ENCODE measurements at regions not wholly inside any gene's neighbourhood (a gene's known extent, or its start where the extent isn't known, plus 50 kb on each side); places are given as distances from the start of the nearest gene placed in this dataset.
A peak's percentile ranks its signal among the peaks of the same experiment; 100 is the strongest.

GRCh38 chrX:145393702-145394235, 146.5 kb downstream of the SPANXN1 start:
- TF ChIP-seq, protein P1, sequence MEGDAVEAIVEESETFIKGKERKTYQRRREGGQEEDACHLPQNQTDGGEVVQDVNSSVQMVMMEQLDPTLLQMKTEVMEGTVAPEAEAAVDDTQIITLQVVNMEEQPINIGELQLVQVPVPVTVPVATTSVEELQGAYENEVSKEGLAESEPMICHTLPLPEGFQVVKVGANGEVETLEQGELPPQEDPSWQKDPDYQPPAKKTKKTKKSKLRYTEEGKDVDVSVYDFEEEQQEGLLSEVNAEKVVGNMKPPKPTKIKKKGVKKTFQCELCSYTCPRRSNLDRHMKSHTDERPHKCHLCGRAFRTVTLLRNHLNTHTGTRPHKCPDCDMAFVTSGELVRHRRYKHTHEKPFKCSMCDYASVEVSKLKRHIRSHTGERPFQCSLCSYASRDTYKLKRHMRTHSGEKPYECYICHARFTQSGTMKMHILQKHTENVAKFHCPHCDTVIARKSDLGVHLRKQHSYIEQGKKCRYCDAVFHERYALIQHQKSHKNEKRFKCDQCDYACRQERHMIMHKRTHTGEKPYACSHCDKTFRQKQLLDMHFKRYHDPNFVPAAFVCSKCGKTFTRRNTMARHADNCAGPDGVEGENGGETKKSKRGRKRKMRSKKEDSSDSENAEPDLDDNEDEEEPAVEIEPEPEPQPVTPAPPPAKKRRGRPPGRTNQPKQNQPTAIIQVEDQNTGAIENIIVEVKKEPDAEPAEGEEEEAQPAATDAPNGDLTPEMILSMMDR (optimal IDR thresholded peaks at IDR 0.05 in 1 of 3, IDR thresholded peaks at IDR 0.05 in 1 of 3, conservative IDR thresholded peaks at IDR 0.05 in 1 of 3; ENCODE audit: extremely low read depth in 1 of 3, insufficient read depth in 2 of 3, low read length in 3 of 3) = peak in 2 of 3 experiments; percentile 14 to 44
- no peak for TF ChIP-seq EZH2 (IDR thresholded peaks at IDR 0.05; ENCODE audit: low read length)
- no peaks in the 10 kb centered on the region for H3K36me3 ChIP-seq (ENCODE audit: control insufficient read depth in 2 of 2, extremely low read depth in 1 of 2, insufficient read depth in 2 of 2, low read length in 2 of 2)
- H3K9me3 ChIP-seq (ENCODE audit: control insufficient read depth, low read depth, low read length) = peaks cover 5% of the 10 kb centered on the region
- dilution Hi-C loops (cut with MboI; ENCODE audit: extremely low pct_ligation_motif_present, low sequenced_read_pairs) = no loop called here
- H3K9me1 ChIP-seq (ENCODE audit: control insufficient read depth, extremely low read depth, insufficient read depth, low read length) = no peaks in the 10 kb centered on the region
- no peaks in the 10 kb centered on the region for H3K79me2 ChIP-seq (ENCODE audit: control insufficient read depth, insufficient read depth, low read length)
- FAIRE-seq (no peak), DNase-seq (ENCODE audit: low read depth, low spot score) (no peak)
- H3K4me1 ChIP-seq (ENCODE audit: control insufficient read depth, extremely low read depth, insufficient read depth, low read length) = no peaks in the 10 kb centered on the region
- no peaks in the 10 kb centered on the region for H3K27me3 ChIP-seq (ENCODE audit: control insufficient read depth, extremely low read depth, insufficient read depth, low read length)
- no peak overlapping the region for H3K4me2 ChIP-seq (ENCODE audit: control insufficient read depth, extremely low read depth, insufficient read depth, low read depth, low read length)
- H3K9ac ChIP-seq (ENCODE audit: control insufficient read depth, extremely low read depth, insufficient read depth, low read length) = no peak overlapping the region
- H4K20me1 ChIP-seq (ENCODE audit: control insufficient read depth, extremely low read depth, insufficient read depth, low read length) = no peaks in the 10 kb centered on the region
- H3K27ac ChIP-seq (ENCODE audit: control insufficient read depth, insufficient read depth, low read length) = no peak overlapping the region
- no peak overlapping the region for H3K4me3 ChIP-seq (ENCODE audit: control insufficient read depth in 2 of 3, extremely low read depth in 1 of 3, insufficient read depth in 2 of 3, low read depth in 1 of 3, low read length in 3 of 3)
- no peak overlapping the region for H2AFZ ChIP-seq (ENCODE audit: control insufficient read depth, low read length)

- dilution Hi-C loops (cut with MboI; ENCODE audit: extremely low pct_ligation_motif_present, low sequenced_read_pairs) = no loop called here
- DNase-seq (ENCODE audit: low read depth, low spot score) = no peak
- TF ChIP-seq, protein P1 (optimal IDR thresholded peaks at IDR 0.05 in 1 of 3, IDR thresholded peaks at IDR 0.05 in 1 of 3, conservative IDR thresholded peaks at IDR 0.05 in 1 of 3; ENCODE audit: extremely low read depth in 1 of 3, insufficient read depth in 2 of 3, low read length in 3 of 3) = no peak
- TF ChIP-seq EZH2 (IDR thresholded peaks at IDR 0.05; ENCODE audit: low read length) = no peak
Observed at GRCh38 chrX:145394344-145394743, 147.0 kb downstream of the SPANXN1 start.

More at GRCh38 chrX:145394344-145394743, 147.0 kb downstream of the SPANXN1 start:
- no peak overlapping the region for H3K27ac ChIP-seq (ENCODE audit: control insufficient read depth, insufficient read depth, low read length)
- no peak for FAIRE-seq
- H3K27me3 ChIP-seq (ENCODE audit: control insufficient read depth, extremely low read depth, insufficient read depth, low read length) = no peaks in the 10 kb centered on the region
- H3K4me2 ChIP-seq (ENCODE audit: control insufficient read depth, extremely low read depth, insufficient read depth, low read depth, low read length) = no peak overlapping the region
- H3K4me1 ChIP-seq (ENCODE audit: control insufficient read depth, extremely low read depth, insufficient read depth, low read length) = no peaks in the 10 kb centered on the region
- no peaks in the 10 kb centered on the region for H3K79me2 ChIP-seq (ENCODE audit: control insufficient read depth, insufficient read depth, low read length)
- H3K9me3 ChIP-seq (ENCODE audit: control insufficient read depth, low read depth, low read length) = peaks cover 5% of the 10 kb centered on the region
- no peak overlapping the region for H3K9ac ChIP-seq (ENCODE audit: control insufficient read depth, extremely low read depth, insufficient read depth, low read length)
- no peaks in the 10 kb centered on the region for H3K36me3 ChIP-seq (ENCODE audit: control insufficient read depth in 2 of 2, extremely low read depth in 1 of 2, insufficient read depth in 2 of 2, low read length in 2 of 2)
- no peak overlapping the region for H2AFZ ChIP-seq (ENCODE audit: control insufficient read depth, low read length)
- no peak overlapping the region for H3K4me3 ChIP-seq (ENCODE audit: control insufficient read depth in 2 of 3, extremely low read depth in 1 of 3, insufficient read depth in 2 of 3, low read depth in 1 of 3, low read length in 3 of 3)
- no peaks in the 10 kb centered on the region for H3K9me1 ChIP-seq (ENCODE audit: control insufficient read depth, extremely low read depth, insufficient read depth, low read length)
- no peaks in the 10 kb centered on the region for H4K20me1 ChIP-seq (ENCODE audit: control insufficient read depth, extremely low read depth, insufficient read depth, low read length)

All from keratinocyte (primary cell).